Mammary epithelial cell (primary cell): ENCODE measurements at regions not wholly inside any gene's neighbourhood (a gene's known extent, or its start where the extent isn't known, plus 50 kb on each side); places are given as distances from the start of the nearest gene placed in this dataset.

Experiments used
- EZH2 ChIP-seq: IDR thresholded peaks from 2 replicates; pipeline ENCODE4 v1.6.1; 2012; ENCODE audit warnings: low read length, inconsistent platforms, borderline replicate concordance
- TF ChIP-seq, protein P1 (sequence below), 2 donors: IDR thresholded peaks in 1 of 2; conservative IDR thresholded peaks in 1 of 2; 2 replicates each; pipeline ENCODE4 v1.5.1; 2011 to 2012; ENCODE audit warnings: inconsistent platforms in 2 of 2, low read length in 2 of 2, mild to moderate bottlenecking in 2 of 2, control low read depth in 1 of 2, low read depth in 1 of 2; ENCODE audit not compliant: insufficient read depth in 1 of 2; ENCODE audit errors: extremely low read depth in 1 of 2

DNA sequence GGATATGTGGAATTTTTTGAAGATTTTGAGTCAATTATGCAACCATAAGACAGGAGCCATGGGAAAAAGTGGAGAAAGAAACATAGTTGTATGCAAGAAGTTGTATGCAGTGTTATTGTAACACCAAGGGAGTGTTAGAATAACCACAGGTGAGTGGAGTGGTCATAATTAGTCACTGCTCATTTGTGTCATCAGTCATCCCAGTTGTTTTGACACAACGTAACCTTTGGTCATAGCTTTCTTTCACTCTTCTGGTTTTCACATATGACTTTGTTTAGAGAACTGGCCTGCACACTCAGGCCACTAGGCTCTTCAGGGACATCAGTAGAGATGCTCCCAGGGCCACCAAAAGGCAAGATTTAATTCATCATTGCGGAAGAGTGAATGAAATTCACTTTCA is 158.7 kb upstream of the HMHB1 start:
- TF ChIP-seq, protein P1, sequence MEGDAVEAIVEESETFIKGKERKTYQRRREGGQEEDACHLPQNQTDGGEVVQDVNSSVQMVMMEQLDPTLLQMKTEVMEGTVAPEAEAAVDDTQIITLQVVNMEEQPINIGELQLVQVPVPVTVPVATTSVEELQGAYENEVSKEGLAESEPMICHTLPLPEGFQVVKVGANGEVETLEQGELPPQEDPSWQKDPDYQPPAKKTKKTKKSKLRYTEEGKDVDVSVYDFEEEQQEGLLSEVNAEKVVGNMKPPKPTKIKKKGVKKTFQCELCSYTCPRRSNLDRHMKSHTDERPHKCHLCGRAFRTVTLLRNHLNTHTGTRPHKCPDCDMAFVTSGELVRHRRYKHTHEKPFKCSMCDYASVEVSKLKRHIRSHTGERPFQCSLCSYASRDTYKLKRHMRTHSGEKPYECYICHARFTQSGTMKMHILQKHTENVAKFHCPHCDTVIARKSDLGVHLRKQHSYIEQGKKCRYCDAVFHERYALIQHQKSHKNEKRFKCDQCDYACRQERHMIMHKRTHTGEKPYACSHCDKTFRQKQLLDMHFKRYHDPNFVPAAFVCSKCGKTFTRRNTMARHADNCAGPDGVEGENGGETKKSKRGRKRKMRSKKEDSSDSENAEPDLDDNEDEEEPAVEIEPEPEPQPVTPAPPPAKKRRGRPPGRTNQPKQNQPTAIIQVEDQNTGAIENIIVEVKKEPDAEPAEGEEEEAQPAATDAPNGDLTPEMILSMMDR (conservative IDR thresholded peaks at IDR 0.05 in 1 of 2, IDR thresholded peaks at IDR 0.05 in 1 of 2; ENCODE audit: extremely low read depth in 1 of 2, insufficient read depth in 1 of 2, low read depth in 1 of 2, low read length in 2 of 2), result no peak
- TF ChIP-seq EZH2, result no peak
